GM21717 (cell line): ENCODE measurements at regions not wholly inside any gene's neighbourhood (a gene's known extent, or its start where the extent isn't known, plus 50 kb on each side); places are given as distances from the start of the nearest gene placed in this dataset.
A peak's percentile ranks its signal among the peaks of the same experiment; 100 is the strongest.

Experiments used
- ATAC-seq: cut with Tn5 transposase; IDR thresholded peaks from one replicate; pipeline ENCODE4 v1.9.1; 2021; ENCODE audit warnings: mild to moderate bottlenecking, moderate library complexity; ENCODE audit not compliant: unreplicated experiment

DNA sequence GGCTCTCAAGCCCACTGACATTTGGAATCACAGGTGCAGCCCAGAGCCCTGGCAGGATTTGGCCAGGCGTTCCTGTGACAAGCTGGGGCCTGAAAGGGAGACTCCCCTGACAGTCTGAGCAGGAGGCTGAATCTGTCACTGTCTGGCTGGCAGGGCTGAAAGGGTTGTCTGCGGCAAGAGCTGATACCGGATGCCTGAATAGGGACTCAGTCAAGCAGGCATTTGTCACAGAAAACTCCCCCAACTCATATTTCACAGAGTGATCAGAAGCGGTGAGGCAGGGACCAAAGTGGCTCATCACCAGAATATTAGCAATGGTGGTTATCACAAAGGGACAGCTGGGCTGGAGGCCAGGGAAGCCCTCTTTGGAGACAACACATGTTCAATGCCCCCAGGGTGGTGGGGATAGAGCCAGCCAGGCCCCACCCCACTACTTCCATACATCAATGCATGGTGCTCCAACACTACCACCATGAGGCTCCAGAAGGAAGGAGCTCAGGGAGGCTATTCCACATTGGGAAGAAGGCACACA is 295.5 kb downstream of the DTWD2 start:
- no peak for ATAC-seq

DNA sequence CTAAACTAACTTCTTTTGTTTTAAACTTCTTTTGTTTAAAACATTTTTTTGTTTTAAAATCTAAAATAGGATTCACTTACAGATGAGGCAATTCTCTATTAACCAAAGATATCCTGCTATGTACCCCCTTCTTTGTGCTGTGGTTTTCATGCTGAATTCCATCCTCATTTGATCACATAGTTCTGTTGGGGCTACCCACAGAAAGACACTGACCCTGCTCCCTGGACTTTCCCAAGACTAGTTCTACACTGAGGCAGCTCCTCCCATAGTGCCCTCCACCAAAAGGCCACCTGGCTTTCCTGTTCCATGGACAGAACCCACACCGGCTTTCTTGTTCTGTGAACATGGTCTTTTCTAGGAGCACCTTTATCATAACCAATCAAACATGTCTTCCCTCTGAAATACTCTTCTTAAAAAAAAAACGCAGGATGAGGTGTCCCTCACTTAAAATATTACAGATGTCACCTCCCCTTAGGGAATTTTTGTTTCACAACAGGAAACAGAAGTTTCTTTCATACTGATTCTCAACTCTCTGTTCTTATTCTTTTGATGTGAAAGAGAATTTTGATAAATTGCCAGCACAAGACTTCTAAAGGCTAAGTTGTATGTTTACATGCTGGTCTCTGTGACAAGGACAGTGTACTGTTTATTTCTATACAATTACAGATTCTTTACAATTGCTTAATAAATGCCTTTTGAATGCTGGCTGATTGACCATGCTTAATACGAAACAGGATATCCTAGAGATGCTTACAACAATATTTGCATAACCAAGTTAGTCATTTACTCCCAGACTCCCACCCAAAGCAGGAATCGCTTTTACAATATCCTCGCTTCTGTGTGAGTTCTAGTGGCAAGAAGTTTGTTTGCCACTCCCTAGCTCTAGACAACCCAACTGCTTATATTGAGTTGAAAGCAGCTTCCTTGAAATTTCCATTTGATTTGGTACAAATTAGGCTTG is 300.4 kb downstream of the DTWD2 start:
- ATAC-seq, result peak; percentile 47

DNA sequence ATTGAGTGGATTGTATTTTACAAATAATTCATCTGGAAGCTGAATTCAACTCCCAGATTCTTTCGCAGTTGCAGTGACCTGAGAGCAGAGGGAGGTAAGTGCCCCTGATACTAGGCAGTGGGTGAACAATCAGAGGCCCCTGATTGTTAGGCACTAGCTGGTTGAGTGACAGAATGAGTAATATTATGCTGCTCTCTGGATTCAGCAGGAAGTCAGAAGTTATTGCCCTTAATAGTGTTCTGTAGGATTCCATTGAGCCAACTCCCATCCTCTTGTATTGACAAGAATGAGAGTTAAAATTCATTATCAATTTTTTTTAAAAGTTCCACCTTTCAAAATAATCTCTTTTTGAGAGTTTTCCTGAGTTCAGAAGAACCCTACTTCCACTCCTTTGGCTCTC is 301.2 kb downstream of the DTWD2 start:
- ATAC-seq, result no peak

DNA sequence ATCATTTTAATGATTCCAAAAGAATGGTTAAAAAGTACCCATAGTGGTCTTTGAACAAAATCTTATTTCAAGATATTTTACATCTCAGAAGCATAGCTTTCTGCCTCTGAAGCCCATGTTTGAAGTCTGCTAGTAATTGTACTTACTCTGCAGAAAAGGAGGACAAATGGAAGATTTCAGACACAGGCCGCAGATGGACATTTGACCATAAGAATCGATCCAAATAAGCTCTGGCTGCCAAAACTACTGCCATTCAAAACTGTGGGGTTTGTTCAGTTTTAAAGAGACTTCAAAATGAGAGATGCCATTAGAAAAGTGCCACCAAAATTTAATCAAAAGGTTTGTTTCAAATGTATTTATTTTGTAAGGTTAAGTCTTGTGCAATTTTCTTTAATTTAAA is 306.7 kb downstream of the DTWD2 start:
- ATAC-seq, result no peak

DNA sequence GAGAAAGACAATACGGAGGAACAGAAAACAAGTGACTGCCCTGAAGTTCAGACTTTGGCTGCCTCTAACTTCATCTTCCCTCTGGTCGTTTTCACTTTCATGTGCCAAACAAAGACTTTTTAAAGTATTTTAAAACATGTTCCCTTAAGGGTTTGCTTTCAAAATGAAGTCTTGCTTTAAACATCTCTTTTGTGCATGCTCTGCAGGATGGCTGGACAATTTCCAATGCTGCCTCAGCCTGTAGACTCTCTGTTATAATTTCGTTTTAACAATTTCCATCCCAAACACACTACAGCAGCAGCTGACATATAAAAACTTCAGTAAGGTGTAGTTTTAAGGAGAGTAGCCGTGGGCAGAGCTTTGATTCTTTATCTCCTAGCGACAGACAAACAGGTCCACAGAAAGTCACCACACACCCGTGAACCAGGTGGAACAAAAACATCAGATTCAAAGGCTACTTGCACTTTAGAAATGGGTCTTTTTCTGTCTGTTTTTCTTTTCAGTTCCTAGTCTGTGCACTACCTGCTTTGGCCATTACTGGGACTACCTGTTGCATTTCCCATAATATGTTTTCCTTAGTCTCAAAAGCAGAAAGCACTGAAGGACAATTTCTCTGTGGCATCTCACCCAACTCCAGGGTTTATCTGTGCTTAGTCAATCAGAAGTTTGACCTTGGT is 308.9 kb downstream of the DTWD2 start:
- no peak for ATAC-seq

- no peak for ATAC-seq
These were observed 309.6 kb downstream of the DTWD2 start for GRCh38 chr5:118678746-118679145.

- no peak for ATAC-seq
These were observed 313.1 kb downstream of the DTWD2 start for GRCh38 chr5:118675247-118675646.

DNA sequence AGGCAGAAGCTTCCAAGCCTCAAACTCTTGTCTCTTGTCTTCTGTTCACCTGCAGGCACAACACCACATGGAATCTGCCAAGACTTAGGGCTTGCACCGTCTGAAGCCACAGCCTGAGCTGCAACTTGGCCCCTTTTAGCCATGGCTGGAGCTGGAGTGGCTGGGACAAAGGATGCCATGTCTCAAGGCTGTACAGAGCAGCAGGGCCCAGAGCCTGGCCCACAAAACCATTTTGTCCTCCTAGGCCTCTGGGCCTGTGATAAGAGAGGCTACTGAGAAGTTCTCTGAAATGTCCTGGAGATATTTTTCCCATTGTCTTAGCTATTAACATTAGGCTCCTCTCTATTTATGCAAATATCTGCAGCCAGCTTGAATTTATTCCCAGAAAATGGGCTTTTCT is 330.8 kb downstream of the DTWD2 start:
- no peak for ATAC-seq

DNA sequence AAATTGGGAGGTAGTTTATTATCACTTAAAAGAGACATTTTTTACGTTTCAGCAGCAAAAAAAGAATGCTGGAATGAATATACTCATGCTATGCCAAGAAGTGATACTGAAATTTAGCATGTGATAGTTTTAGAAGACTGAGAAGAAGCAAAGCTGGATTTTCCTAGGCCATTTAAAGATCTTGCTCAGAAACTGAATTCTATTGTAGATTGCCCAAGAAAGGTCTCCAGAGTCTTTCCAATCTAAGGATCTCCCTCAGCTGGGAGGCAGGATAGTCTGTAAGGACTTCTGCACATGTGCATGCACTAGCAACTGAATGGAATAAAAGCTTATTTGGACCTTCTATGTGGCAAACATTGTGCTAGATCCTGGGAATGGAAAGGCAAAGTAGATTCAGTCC is 334.5 kb downstream of the DTWD2 start:
- no peak for ATAC-seq

DNA sequence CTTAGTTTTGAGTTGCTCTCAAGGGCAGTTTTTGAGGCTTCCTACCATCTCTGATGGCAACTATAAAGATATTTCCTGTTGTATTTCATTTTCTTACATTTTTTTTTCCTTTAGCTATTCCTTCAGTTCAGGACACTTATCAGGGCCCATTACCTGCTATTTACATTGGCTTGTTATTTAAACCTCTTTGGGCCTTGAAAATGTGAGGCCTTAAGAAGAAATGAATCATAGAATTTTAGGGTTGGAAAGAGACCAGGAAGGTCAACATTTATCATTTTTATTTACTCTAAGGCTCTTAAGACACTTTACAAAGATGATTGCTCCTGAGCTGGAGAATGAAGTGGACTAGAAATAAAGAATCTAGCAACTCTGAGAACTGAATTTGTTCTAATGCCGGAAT is 335.2 kb downstream of the DTWD2 start:
- no peak for ATAC-seq

GRCh38 chr5:118651002-118651401 is 337.3 kb downstream of the DTWD2 start:
- ATAC-seq, result no peak

- no peak for ATAC-seq
These were observed 340.8 kb downstream of the DTWD2 start for GRCh38 chr5:118647587-118647986.

GRCh38 chr5:118646917-118647316 is 341.4 kb downstream of the DTWD2 start:
- ATAC-seq, result no peak

DNA sequence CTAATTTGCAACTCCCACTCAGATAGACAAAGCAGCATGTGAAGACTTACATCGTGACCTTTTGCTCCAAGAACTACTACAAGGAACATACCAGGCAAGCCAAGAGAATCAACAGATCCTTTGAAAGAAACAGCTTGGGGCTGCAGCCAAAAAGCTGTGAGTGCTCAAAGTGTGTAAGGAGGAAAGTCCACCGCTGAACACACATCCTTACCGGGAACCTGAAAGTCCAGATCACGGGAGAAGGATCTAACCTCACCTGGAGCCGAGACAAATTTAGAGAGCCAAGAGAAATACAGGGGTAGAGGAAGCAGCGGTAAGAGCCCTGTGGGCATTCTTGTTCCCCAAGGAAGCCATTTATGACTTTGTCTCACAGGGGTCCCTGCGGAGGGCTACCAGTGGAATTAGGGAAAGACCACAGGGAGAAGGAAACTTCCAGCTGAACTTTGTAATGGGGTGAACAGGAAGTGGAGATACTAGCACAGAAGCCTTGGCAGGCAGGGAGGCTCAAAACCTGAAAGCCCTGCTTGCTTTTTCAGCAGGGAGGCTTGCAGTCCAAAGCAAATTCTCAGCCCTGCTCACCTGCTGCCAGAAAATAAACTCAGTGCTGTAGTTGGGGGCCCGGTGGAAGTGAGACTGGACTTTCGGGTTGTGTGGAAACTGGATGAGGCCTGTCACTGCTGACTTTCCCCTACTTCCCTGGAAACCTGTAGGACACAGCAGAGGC is 350.2 kb downstream of the DTWD2 start:
- no peak for ATAC-seq

GRCh38 chr5:118628660-118629354 is 359.5 kb downstream of the DTWD2 start:
- ATAC-seq, result no peak

GRCh38 chr5:118620233-118620632 is 368.1 kb downstream of the DTWD2 start:
- ATAC-seq, result no peak

GRCh38 chr5:118619823-118620222 is 368.5 kb downstream of the DTWD2 start:
- no peak for ATAC-seq

DNA sequence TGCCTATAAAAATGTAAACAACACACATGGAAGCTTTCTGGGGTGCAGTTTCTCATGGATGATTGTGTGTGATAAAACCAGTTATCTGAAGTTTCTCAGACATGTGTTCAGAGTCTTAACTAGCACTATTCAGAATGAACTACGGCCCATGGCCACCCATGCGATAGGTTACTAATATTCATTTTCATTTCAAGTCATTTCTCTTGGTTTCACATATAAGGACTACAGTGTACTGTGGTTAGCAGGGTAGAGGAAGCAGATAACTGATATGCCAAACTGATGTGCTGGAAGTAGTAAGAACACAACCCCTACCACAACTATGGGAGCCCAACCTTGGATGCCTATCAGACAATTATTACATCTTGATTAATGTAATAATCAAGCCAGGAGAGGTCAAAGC is 372.1 kb downstream of the DTWD2 start:
- peak; percentile 67 for ATAC-seq

DNA sequence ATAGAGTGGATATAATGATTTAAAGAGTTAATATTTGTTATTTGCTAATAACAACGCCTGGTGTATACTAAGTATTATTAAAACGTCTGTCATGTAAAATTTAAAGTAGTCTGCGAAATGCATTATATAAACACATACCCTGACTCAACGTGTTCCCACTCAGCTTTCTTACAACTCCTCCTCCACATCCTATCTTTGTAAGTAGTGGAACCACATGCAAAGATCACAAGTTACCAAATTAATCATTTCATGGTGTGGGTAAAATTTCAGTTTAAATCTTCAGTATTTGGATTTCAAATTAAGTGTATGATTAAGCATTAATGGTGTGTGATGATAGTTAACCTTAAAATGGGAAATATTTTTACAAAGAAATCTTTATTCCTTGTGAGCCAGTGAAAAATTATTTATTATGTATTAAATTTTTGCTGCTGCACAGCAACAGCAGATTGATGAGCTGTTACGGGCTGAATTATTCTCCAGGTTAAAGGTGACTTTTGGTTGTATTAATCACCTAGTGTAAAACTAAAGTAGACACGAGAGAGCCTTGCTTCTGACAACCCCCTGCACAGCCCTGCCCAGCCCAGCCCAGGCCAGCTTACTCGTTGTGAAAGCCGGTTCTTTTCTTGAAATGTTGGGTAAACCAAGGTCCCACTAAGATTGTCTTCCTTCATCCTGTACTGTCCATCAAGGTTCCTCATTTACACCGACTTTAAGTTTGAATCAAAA is 373.5 kb downstream of the DTWD2 start:
- no peak for ATAC-seq

DNA sequence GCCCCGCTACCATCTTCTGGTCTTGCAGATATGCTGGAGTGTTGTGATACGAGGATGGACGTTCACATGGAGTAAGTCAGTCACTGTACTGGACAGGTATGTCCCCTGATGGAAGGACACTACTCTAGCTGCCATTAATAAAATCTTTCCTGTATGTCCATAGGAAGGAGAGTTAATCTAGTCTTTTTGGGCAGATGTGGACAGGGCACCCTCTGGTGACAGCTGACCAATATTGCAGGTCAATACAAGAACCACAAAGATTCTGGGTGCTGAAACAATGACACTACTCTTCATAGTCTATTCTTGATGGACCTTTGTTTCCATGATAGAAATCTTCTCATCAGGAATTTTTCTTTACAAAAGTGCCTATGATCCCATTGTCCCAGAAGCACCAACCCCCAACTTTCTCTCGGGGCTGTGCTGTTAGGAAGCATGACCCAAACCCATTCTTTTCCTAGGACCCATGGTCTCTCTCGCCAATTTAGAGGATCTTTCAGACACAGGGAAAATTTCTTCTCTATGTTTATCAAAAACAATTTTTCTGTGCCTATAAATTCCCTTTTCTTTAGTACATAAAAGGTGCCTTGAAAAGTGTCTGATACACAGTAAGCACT is 376.9 kb downstream of the DTWD2 start:
- no peak for ATAC-seq
